Vagina (tissue), 2 donors: ENCODE measurements at regions not wholly inside any gene's neighbourhood (a gene's known extent, or its start where the extent isn't known, plus 50 kb on each side); places are given as distances from the start of the nearest gene placed in this dataset.

Experiments used
- DNase-seq, 2 donors: peaks; one replicate each; pipeline ENCODE4 v3.0.0-alpha.2; 2017; ENCODE audit errors: extremely low spot score in 2 of 2
- H3K27ac ChIP-seq: fragments of 200-600 bp; sonication (generic); one replicate; pipeline ENCODE4 v1.5.1; 2019
- H3K27me3 ChIP-seq: fragments of 200-600 bp; sonication (generic); one replicate; pipeline ENCODE4 v1.5.1; 2019
- H3K36me3 ChIP-seq, 2 donors: fragments of 200-600 bp; sonication (generic); one replicate each; pipeline ENCODE4 v1.5.1; 2017 to 2019
- H3K4me1 ChIP-seq: fragments of 200-600 bp; sonication (generic); one replicate; pipeline ENCODE4 v1.5.1; 2019
- H3K4me3 ChIP-seq, 2 donors: fragments of 200-600 bp; sonication (generic); 1 replicate in 1 of 2; 2 replicates in 1 of 2; pipeline ENCODE4 v1.5.1; 2016 to 2019
- H3K9me3 ChIP-seq: fragments of 200-600 bp; sonication (generic); one replicate; pipeline ENCODE4 v1.5.1; 2019
- CTCF ChIP-seq, 3 experiments: fragments of 450-650 bp in 2 of 3; fragments of 200-600 bp in 1 of 3; sonication (generic) in 1 of 3; IDR thresholded peaks; one replicate each; pipeline ENCODE4 v1.5.1; 2017 to 2019; ENCODE audit warnings: antibody characterized with exemption in 3 of 3, mild to moderate bottlenecking in 2 of 3, moderate library complexity in 2 of 3
- POLR2A ChIP-seq, 2 donors: fragments of 450-650 bp; IDR thresholded peaks; one replicate each; pipeline ENCODE4 v1.6.1; 2017; ENCODE audit warnings: antibody characterized with exemption in 2 of 2, mild to moderate bottlenecking in 2 of 2, moderate library complexity in 2 of 2
- POLR2AphosphoS5 ChIP-seq, 2 donors: sonication (generic); formaldehyde crosslinking; IDR thresholded peaks; one replicate each; pipeline ENCODE4 v1.9.0; 2017; ENCODE audit warnings: antibody characterized with exemption in 2 of 2, mild to moderate bottlenecking in 2 of 2, low read depth in 1 of 2; ENCODE audit not compliant: insufficient read depth in 1 of 2
- intact Hi-C: fragments of 100-400 bp; cut with DNase I; formaldehyde crosslinking; loops from one replicate; pipeline ENCODE4 v1.15.1; 2023

- no peaks in the 10 kb centered on the region for H3K36me3 ChIP-seq
- DNase-seq, result no peak
- no peak for TF ChIP-seq POLR2AphosphoS5 (IDR thresholded peaks at IDR 0.05; ENCODE audit: insufficient read depth in 1 of 2, low read depth in 1 of 2)
- TF ChIP-seq CTCF (IDR thresholded peaks at IDR 0.05), result no peak
- no peak for TF ChIP-seq POLR2A (IDR thresholded peaks at IDR 0.05)
- no peak overlapping the region for H3K4me3 ChIP-seq
- H3K27ac ChIP-seq, result no peak overlapping the region
- H3K4me1 ChIP-seq, result no peaks in the 10 kb centered on the region
- intact Hi-C loops, result no loop called here
- no peaks in the 10 kb centered on the region for H3K27me3 ChIP-seq
- no peaks in the 10 kb centered on the region for H3K9me3 ChIP-seq
Measured at GRCh38 chr15:92322566-92323355, 70.9 kb upstream of the ST8SIA2 start.

GRCh38 chr15:92323525-92323924, 70.2 kb upstream of the ST8SIA2 start:
- no peak overlapping the region for H3K27ac ChIP-seq
- H3K9me3 ChIP-seq, result no peaks in the 10 kb centered on the region
- TF ChIP-seq CTCF (IDR thresholded peaks at IDR 0.05), result no peak
- no peak for TF ChIP-seq POLR2A (IDR thresholded peaks at IDR 0.05)
- TF ChIP-seq POLR2AphosphoS5 (IDR thresholded peaks at IDR 0.05; ENCODE audit: insufficient read depth in 1 of 2, low read depth in 1 of 2), result no peak
- intact Hi-C loops, result no loop called here
- no peaks in the 10 kb centered on the region for H3K27me3 ChIP-seq
- H3K4me1 ChIP-seq, result no peaks in the 10 kb centered on the region
- no peak for DNase-seq
- H3K36me3 ChIP-seq, result no peaks in the 10 kb centered on the region
- no peak overlapping the region for H3K4me3 ChIP-seq

GRCh38 chr15:92324101-92324963, 69.3 kb upstream of the ST8SIA2 start:
- H3K4me1 ChIP-seq, result no peaks in the 10 kb centered on the region
- intact Hi-C loops, result no loop called here
- no peak for DNase-seq
- no peak overlapping the region for H3K4me3 ChIP-seq
- TF ChIP-seq POLR2AphosphoS5 (IDR thresholded peaks at IDR 0.05; ENCODE audit: insufficient read depth in 1 of 2, low read depth in 1 of 2), result no peak
- no peaks in the 10 kb centered on the region for H3K36me3 ChIP-seq
- no peaks in the 10 kb centered on the region for H3K9me3 ChIP-seq
- no peak overlapping the region for H3K27ac ChIP-seq
- no peaks in the 10 kb centered on the region for H3K27me3 ChIP-seq

- intact Hi-C loops, result no loop called here
- Histone ChIP-seq H3K27me3 (no peaks in the 10 kb centered on the region), H3K9me3 (no peaks in the 10 kb centered on the region), H3K4me3 (no peak overlapping the region), H3K4me1 (no peaks in the 10 kb centered on the region), H3K36me3 (no peaks in the 10 kb centered on the region), H3K27ac (no peak overlapping the region)
- TF ChIP-seq CTCF (IDR thresholded peaks at IDR 0.05) (no peak), POLR2A (IDR thresholded peaks at IDR 0.05) (no peak), POLR2AphosphoS5 (IDR thresholded peaks at IDR 0.05; ENCODE audit: insufficient read depth in 1 of 2, low read depth in 1 of 2) (no peak)
- no peak for DNase-seq
Measured at GRCh38 chr15:92326236-92326635, 67.4 kb upstream of the ST8SIA2 start.

GRCh38 chr15:92327033-92327432, 66.6 kb upstream of the ST8SIA2 start:
- no peak for DNase-seq
- H3K27me3 ChIP-seq, result no peaks in the 10 kb centered on the region
- H3K27ac ChIP-seq, result no peak overlapping the region
- H3K36me3 ChIP-seq, result no peaks in the 10 kb centered on the region
- H3K4me1 ChIP-seq, result no peaks in the 10 kb centered on the region
- H3K4me3 ChIP-seq, result no peak overlapping the region
- intact Hi-C loops, result no loop called here
- no peaks in the 10 kb centered on the region for H3K9me3 ChIP-seq
- TF ChIP-seq POLR2AphosphoS5 (IDR thresholded peaks at IDR 0.05; ENCODE audit: insufficient read depth in 1 of 2, low read depth in 1 of 2) (no peak), POLR2A (IDR thresholded peaks at IDR 0.05) (no peak), CTCF (IDR thresholded peaks at IDR 0.05) (no peak)
